Cardiac septum (tissue), 1 donor: ENCODE measurements at regions not wholly inside any gene's neighbourhood (a gene's known extent, or its start where the extent isn't known, plus 50 kb on each side); places are given as distances from the start of the nearest gene placed in this dataset.

Source experiments
- DNase-seq: peaks from one replicate; pipeline ENCODE4 v3.0.0-alpha.2; 2020; ENCODE audit warnings: low spot score
- intact Hi-C: fragments of 100-400 bp; cut with DNase I; formaldehyde crosslinking; loops from one replicate; pipeline ENCODE4 v1.14.0; 2022
- donor health status: DM: no; HTN: no; CAD: no.

DNA sequence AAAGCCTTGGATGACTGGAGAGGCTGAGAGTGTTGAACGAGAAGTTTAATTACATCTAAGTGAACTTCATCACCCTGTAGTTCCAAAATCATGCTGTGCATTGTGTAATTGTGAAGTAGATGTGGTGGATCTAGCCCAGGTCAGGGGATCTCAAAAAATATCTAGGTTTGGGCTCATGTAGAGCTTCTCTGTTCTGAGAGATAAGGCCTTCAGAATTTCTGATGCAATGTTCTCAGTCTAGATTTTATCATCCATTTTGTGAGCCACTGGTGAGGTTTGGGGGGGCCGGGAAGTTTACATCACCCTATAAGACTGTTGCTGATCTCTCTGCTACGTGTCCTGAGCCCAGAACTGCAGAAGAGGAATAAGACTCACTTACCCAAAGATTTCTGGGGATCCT, 719.4 kb downstream of the SOCS6 start:
- intact Hi-C loops: no loop called here

GRCh38 chr18:71001597-71001996, 712.8 kb downstream of the SOCS6 start:
- DNase-seq: no peak
- intact Hi-C loops: no loop called here

More for the DNA sequence above, 719.4 kb downstream of the SOCS6 start:
- no peak for DNase-seq

GRCh38 chr18:70998490-70998889, 709.6 kb downstream of the SOCS6 start:
- DNase-seq: no peak
- intact Hi-C loops: no loop called here

DNA sequence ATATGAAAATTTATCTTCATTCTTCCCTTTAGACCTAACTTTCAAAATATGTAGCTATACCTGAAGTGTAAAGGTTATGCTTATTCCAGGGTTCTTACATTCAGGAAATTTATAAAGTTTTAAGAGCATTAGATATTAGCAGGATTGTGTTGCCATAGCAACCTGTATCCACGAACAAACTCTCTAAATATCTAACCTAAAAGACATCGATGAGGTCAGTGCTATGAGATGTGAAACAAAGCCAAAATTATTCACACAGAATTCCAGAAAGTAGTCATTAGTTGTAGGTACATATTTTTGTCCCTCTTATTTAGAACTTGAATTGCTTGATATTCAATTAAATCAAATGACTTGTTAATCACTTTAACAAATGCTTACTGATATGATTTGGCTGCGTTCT, 705.3 kb downstream of the SOCS6 start:
- intact Hi-C loops: no loop called here
- no peak for DNase-seq

DNA sequence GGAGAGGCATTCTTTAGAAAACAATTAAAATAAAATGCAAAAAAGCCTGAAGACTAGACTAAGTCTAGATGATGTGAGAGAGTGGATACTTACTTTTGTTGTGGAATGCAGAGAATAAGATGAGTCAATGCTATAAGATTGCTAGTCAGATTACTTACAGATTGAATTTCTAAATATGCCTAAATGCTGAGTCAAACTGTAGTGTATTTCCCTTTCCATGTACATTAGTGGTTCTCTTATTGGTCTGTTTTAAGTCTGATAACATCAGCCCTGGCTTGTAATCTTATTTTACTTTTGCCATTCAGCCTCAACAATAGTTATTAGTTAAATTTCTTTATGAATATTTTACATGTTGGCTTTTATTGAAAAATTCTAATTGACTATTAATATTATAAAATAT, 702.7 kb downstream of the SOCS6 start:
- no peak for DNase-seq

GRCh38 chr18:70985948-70986347, 697.1 kb downstream of the SOCS6 start:
- intact Hi-C loops: no loop called here
- no peak for DNase-seq

More for the DNA sequence above, 702.7 kb downstream of the SOCS6 start:
- intact Hi-C loops: no loop called here

DNA sequence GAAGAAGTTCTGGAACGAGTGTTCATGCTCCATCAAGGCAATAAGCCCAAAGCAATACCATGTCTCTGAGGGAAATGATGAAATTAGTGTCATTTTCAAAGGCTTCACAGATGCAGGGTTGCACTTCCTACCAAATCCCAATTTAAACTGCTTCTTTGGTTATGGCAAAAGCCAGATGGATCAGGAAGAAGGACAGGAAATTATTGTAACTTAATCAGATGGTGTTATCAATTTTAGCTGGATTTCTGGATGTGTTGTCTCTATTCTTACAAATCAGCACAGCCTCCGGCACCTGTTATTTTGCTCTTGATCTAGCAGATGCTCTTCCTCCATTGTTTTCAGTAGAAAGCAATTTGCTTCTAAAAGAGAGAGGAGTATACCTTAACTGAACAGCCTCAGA, 693.4 kb downstream of the SOCS6 start:
- DNase-seq: no peak
- intact Hi-C loops: no loop called here

- intact Hi-C loops: no loop called here
- DNase-seq: no peak
These were observed 692.7 kb downstream of the SOCS6 start for GRCh38 chr18:70981400-70982140.

DNA sequence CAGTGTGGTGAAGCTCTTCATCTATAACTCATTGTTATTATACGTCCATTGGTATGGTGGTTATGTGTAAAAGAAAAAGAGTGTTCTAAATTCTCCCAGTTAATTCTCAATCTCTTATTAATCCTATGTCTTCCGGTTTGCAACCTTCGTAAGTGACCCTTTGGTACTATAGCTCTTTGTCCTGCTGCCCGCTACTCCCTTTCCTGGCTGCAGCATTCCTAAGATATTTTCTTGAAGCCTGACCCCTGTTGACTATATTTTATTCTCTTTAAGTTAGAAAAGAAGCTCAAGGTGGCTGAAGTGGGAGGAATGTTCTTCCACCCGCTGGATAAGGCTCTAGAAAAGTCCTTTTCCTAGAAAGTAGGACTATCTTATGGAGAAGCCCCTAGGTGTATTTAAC, 684.8 kb downstream of the SOCS6 start:
- DNase-seq: no peak
- intact Hi-C loops: no loop called here

DNA sequence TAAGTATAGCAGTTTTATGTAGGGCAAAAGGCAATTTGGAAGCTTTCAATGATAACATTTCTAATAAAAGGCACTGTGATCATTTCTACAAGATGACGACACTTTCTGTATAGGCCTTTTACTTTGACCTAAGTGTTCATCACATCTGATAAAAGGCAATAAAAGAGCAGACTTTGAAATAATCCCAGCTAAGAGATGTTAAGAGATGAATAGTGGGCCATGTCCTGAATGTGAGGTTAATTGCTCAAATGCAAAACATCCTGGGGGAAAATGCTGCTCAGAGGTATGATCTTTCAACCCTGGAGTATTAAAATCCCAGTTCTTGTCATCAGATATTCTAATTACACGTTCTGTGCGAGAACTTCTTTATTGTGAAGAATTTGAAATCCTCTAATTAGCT, 677.6 kb downstream of the SOCS6 start:
- no peak for DNase-seq
- intact Hi-C loops: no loop called here

DNA sequence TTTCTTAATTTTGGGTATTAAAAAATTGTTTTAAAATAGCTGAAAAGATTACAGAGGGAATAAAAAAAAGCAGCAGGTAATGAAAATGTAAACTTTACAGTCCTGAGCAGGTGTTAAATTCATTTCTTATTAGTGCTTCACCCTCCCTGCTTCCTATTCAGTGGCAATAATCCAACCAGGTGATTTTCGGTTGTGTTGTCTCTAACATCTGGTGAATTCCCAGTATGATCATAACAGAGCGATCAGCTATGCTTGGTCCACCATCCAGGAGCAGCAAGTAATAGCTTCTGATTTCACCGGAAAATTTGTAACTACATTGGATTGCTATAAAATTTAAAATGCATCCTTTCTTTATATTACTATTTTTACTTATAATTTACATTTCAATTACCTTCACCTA, 673.1 kb downstream of the SOCS6 start:
- no peak for DNase-seq
- intact Hi-C loops: no loop called here

GRCh38 chr18:70956554-70956953, 667.7 kb downstream of the SOCS6 start:
- DNase-seq: no peak
- intact Hi-C loops: no loop called here

DNA sequence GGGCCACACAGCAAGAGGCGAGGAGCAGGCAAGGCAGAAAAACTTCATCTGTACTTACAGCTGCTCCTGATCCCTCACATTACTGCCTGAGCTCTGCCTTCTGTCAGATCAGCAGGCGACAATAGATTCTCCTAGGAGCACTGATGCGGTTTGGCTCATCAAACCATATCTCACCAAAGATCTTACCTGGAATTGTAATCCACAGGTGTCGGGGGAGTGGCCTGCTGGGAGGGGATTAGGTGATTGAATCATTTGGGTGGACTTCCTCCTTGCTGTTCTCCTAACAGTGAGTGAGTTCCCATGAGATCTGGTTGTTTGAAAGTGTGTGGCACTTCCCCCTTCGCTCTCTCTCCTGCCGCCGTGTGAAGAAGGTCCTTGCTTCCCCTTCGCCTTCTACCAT, 647.3 kb downstream of the SOCS6 start:
- DNase-seq: no peak
- intact Hi-C loops: no loop called here

- intact Hi-C loops: no loop called here
- DNase-seq: no peak
These were observed 643.3 kb downstream of the SOCS6 start for GRCh38 chr18:70931942-70932814.

DNA sequence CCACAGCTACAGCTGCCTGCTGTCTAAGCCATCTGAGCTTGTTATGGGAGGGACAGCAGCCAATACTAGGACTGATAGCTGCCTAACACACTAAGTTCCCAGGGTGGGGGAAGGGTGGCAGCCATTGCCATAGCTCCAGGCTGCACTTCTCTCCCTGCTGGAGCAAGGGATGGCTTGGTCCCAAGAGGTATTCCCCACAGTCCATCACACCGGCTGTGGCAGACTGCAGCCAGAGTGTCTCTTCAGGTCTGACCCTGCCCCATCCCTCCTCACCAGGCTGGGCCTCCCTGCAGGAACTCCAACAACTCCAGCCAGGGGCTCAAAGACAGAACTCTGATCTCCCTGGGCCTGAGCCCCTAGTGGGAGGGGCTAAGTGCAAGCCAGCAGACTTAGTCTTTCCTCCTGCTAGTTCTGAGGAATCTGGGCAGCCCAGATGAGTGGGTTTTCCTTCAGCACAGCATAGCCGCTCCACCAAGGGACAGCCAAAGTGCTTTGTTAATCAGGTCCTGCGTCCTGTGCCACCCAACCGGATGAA, 632.1 kb downstream of the SOCS6 start:
- intact Hi-C loops: no loop called here
- DNase-seq: no peak

GRCh38 chr18:70907673-70908072, 618.8 kb downstream of the SOCS6 start:
- intact Hi-C loops: no loop called here
- no peak for DNase-seq

DNA sequence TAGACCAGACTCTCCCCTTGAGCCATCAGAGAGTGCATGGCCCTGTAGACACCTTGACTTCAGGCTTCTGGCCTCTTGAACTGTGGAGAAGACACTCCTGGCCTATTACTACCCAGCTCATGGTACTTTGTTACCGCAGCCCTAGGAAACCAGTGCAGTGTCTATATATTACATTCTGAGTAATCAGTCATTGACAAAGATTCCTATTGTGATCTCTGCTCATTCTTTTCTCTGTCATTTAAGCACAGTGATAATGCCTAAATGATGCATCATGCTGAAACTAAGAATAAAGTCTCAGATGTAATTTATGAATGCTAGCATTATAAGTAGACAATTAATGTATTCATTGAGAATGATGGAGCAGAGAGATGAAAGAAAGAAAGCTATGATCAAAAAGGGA, 603.5 kb downstream of the SOCS6 start:
- intact Hi-C loops: no loop called here
- no peak for DNase-seq

DNA sequence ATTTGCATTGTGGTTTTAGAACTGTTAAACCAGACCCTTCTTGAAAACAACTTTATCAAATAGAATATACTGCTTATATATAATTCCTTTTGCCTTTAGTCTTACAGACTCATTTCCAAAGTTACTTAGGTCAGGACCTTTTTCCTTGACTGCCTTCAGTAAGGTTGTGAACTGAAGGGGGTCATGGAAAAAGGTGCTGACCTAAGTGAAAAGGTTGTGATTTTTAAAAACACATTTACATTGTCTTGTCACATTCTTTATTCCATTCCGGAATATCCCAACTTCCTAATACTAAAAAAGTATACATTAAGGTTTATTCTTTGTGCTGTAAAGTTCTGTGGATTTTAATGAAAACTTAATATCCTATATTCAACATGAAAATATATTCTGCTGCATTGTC, 581.4 kb downstream of the SOCS6 start:
- no peak for DNase-seq
- intact Hi-C loops: no loop called here

DNA sequence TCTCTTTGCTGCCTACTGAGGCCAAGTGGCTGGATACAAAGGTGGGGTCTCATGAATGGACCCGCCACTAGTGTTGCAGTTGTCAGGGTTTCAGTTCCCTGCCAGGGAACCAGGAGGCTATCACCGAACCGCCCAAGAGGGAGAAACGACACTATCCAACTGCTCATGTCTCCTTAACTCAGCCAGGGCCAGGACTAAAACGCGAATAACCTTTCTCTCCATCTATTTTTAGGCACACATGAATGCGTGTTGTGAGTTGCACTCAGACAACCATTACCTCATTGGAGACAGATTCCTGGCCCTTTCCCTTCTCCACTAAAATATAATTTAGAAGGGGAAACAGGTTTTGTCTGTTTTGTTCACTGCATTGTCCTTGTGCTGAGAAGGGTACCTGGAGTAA, 559.5 kb downstream of the SOCS6 start:
- intact Hi-C loops: no loop called here
- DNase-seq: no peak

- no peak for DNase-seq
These were observed 551.8 kb downstream of the SOCS6 start for GRCh38 chr18:70840649-70841048.

GRCh38 chr18:70827632-70828031, 538.8 kb downstream of the SOCS6 start:
- intact Hi-C loops: no loop called here
- no peak for DNase-seq

More at GRCh38 chr18:70840649-70841048, 551.8 kb downstream of the SOCS6 start:
- intact Hi-C loops: no loop called here
